GM12891 (cell line): ENCODE measurements at regions not wholly inside any gene's neighbourhood (a gene's known extent, or its start where the extent isn't known, plus 50 kb on each side); places are given as distances from the start of the nearest gene placed in this dataset.

Experiments
- PAX5 ChIP-seq: IDR thresholded peaks from 2 replicates; pipeline ENCODE4 v1.6.1; 2011; ENCODE audit warnings: low read length, moderate library complexity, mild to moderate bottlenecking; ENCODE audit not compliant: insufficient read depth, severe bottlenecking
- POLR2A ChIP-seq: IDR thresholded peaks from 2 replicates; pipeline ENCODE4 v1.6.1; 2011; ENCODE audit warnings: low read depth, low read length, control low read depth
- POLR2AphosphoS5 ChIP-seq: IDR thresholded peaks from 2 replicates; pipeline ENCODE4 v1.6.1; 2011; ENCODE audit warnings: low read depth, low read length, control low read depth
- POU2F2 ChIP-seq: IDR thresholded peaks from 2 replicates; pipeline ENCODE4 v1.6.1; 2011; ENCODE audit warnings: low read depth, mild to moderate bottlenecking, control low read depth, low read length, moderate library complexity
- SPI1 ChIP-seq: IDR thresholded peaks from 2 replicates; pipeline ENCODE4 v1.6.1; 2011; ENCODE audit warnings: low read depth, low read length, control low read depth
- TAF1 ChIP-seq: IDR thresholded peaks from 2 replicates; pipeline ENCODE4 v1.6.1; 2011; ENCODE audit warnings: low read depth, low read length, control low read depth

- TF ChIP-seq POLR2AphosphoS5 (no peak), POLR2A (no peak), TAF1 (no peak), SPI1 (no peak), PAX5 (no peak), POU2F2 (no peak)
Measured at GRCh38 chr4:61067381-61067780, 132.7 kb upstream of the ADGRL3 start.
